ENCODE measurements at regions not wholly inside any gene's neighbourhood (a gene's known extent, or its start where the extent isn't known, plus 50 kb on each side); places are given as distances from the start of the nearest gene placed in this dataset.

GRCh38 chr12:107864235-107864634 is 89.7 kb downstream of the ASCL4 start:
- TF ChIP-seq TAF1 (IDR thresholded peaks at IDR 0.05; ENCODE audit: borderline replicate concordance, low read depth, low read length) (no peak), POLR2A (IDR thresholded peaks at IDR 0.05; ENCODE audit: low read depth, low read length) (no peak), POLR2AphosphoS5 (IDR thresholded peaks at IDR 0.05; ENCODE audit: low read depth, low read length) (no peak)
